GM12865 (cell line): ENCODE measurements at regions not wholly inside any gene's neighbourhood (a gene's known extent, or its start where the extent isn't known, plus 50 kb on each side); places are given as distances from the start of the nearest gene placed in this dataset.

Experiments
- DNase-seq: peaks from one replicate; pipeline ENCODE4 v3.0.0; 2010; ENCODE audit warnings: low read depth
- H3K4me3 ChIP-seq: 2 replicates; pipeline ENCODE4 v1.5.1; 2011; ENCODE audit warnings: mild to moderate bottlenecking, low read depth, low read length, control low read depth
- TF ChIP-seq, protein P1 (sequence below): IDR thresholded peaks from 2 replicates; pipeline ENCODE4 v1.5.1; 2011; ENCODE audit warnings: low read length, control low read depth, low read depth, inconsistent platforms; ENCODE audit not compliant: insufficient read depth; ENCODE audit errors: missing control alignments

- DNase-seq, result no peak
- no peak overlapping the region for H3K4me3 ChIP-seq
- TF ChIP-seq, protein P1, sequence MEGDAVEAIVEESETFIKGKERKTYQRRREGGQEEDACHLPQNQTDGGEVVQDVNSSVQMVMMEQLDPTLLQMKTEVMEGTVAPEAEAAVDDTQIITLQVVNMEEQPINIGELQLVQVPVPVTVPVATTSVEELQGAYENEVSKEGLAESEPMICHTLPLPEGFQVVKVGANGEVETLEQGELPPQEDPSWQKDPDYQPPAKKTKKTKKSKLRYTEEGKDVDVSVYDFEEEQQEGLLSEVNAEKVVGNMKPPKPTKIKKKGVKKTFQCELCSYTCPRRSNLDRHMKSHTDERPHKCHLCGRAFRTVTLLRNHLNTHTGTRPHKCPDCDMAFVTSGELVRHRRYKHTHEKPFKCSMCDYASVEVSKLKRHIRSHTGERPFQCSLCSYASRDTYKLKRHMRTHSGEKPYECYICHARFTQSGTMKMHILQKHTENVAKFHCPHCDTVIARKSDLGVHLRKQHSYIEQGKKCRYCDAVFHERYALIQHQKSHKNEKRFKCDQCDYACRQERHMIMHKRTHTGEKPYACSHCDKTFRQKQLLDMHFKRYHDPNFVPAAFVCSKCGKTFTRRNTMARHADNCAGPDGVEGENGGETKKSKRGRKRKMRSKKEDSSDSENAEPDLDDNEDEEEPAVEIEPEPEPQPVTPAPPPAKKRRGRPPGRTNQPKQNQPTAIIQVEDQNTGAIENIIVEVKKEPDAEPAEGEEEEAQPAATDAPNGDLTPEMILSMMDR, result no peak
Observed at GRCh38 chr2:80700961-80701360, 396.4 kb upstream of the LRRTM1 start.
